ENCODE measurements at regions not wholly inside any gene's neighbourhood (a gene's known extent, or its start where the extent isn't known, plus 50 kb on each side); places are given as distances from the start of the nearest gene placed in this dataset.
A peak's percentile ranks its signal among the peaks of the same experiment; 100 is the strongest.

GRCh38 chr11:25991476-25991875 lies 340.5 kb upstream of the ANO3 start (continued):
- TF ChIP-seq NFE2L1 (CRISPR knock-in tag; IDR thresholded peaks at IDR 0.05): no peak
- TF ChIP-seq ZNF425 (CRISPR knock-in tag; conservative IDR thresholded peaks at IDR 0.05): no peak

- CTCF ChIA-PET: no interaction called here
- ATAC-seq (no peak), DNase-seq (ENCODE audit: low spot score) (no peak)
- POLR2A ChIA-PET: no interaction called here
- Mint-ChIP-seq H3K4me1 (no peaks in the 10 kb centered on the region), H3K9me3 (no peaks in the 10 kb centered on the region), H3K36me3 (no peaks in the 10 kb centered on the region), H3K27ac (no peak overlapping the region), H3K27me3 (ENCODE audit: low read depth) (no peaks in the 10 kb centered on the region), H3K4me3 (no peak overlapping the region)
- TF ChIP-seq TEAD1 (CRISPR knock-in tag; IDR thresholded peaks at IDR 0.05) (no peak), JAZF1 (CRISPR knock-in tag; IDR thresholded peaks at IDR 0.05) (no peak)
These were observed 339.6 kb upstream of the ANO3 start for GRCh38 chr11:25992294-25992693.

- ATAC-seq (no peak), DNase-seq (ENCODE audit: low spot score) (no peak)
- Mint-ChIP-seq H3K27ac (no peak overlapping the region), H3K4me1 (no peaks in the 10 kb centered on the region), H3K9me3 (no peaks in the 10 kb centered on the region), H3K27me3 (ENCODE audit: low read depth) (no peaks in the 10 kb centered on the region), H3K36me3 (no peaks in the 10 kb centered on the region), H3K4me3 (no peak overlapping the region)
- TF ChIP-seq ESRRA (CRISPR knock-in tag; IDR thresholded peaks at IDR 0.05; ENCODE audit: borderline replicate concordance) (no peak), USF2 (CRISPR knock-in tag; IDR thresholded peaks at IDR 0.05) (no peak), TEAD1 (CRISPR knock-in tag; IDR thresholded peaks at IDR 0.05) (no peak)
- ChIA-PET CTCF (interaction anchor here (1.1 kb wide), 1 partner anchor 11 kb away, joined by 5 read pairs; no protein-coding TSS in a partner anchor), POLR2A (no interaction called here)
These were observed 338.9 kb upstream of the ANO3 start for GRCh38 chr11:25993016-25993415.

- POLR2A ChIA-PET: no interaction called here
- Mint-ChIP-seq H3K4me3 (no peak overlapping the region), H3K36me3 (no peaks in the 10 kb centered on the region), H3K27ac (no peak overlapping the region), H3K9me3 (no peaks in the 10 kb centered on the region; the same call in 1 of the 2 replicates), H3K27me3 (ENCODE audit: low read depth) (no peaks in the 10 kb centered on the region), H3K4me1 (peaks cover 8% of the 10 kb centered on the region)
- TF ChIP-seq ZNF532 (CRISPR knock-in tag; IDR thresholded peaks at IDR 0.05; ENCODE audit: borderline replicate concordance) (no peak), GTF2I (CRISPR knock-in tag; conservative IDR thresholded peaks at IDR 0.05) (no peak), TEAD1 (CRISPR knock-in tag; IDR thresholded peaks at IDR 0.05) (no peak), EMX1 (CRISPR knock-in tag; IDR thresholded peaks at IDR 0.05) (no peak), STAT6 (CRISPR knock-in tag; conservative IDR thresholded peaks at IDR 0.05; ENCODE audit: low read depth) (no peak), NR2C2 (CRISPR knock-in tag; IDR thresholded peaks at IDR 0.05) (no peak), MAX (CRISPR knock-in tag; IDR thresholded peaks at IDR 0.05) (no peak), E2F4 (CRISPR knock-in tag; IDR thresholded peaks at IDR 0.05; ENCODE audit: borderline replicate concordance, low read depth) (no peak), MYBL2 (CRISPR knock-in tag; IDR thresholded peaks at IDR 0.05) (no peak)
- DNase-seq (ENCODE audit: low spot score) (no peak), ATAC-seq (peak; percentile 88)
- CTCF ChIA-PET: no interaction called here
These were observed 320.5 kb upstream of the ANO3 start for GRCh38 chr11:26011474-26011873.
